ENCODE measurements at regions not wholly inside any gene's neighbourhood (a gene's known extent, or its start where the extent isn't known, plus 50 kb on each side); places are given as distances from the start of the nearest gene placed in this dataset.
"Not testable (repeated sequence)": the region's sequence is repeated elsewhere in the genome, so short reads cannot be mapped to it uniquely, and the experiment has no call there.

- no peaks in the 10 kb centered on the region for H3K36me3 ChIP-seq
- DNase-seq = no peak
- no peaks in the 10 kb centered on the region for H3K4me1 ChIP-seq
- H3K4me3 ChIP-seq = no peak overlapping the region
- no peak overlapping the region for H3K27ac ChIP-seq
- no peaks in the 10 kb centered on the region for H3K9me3 ChIP-seq (replicated peaks)
- H3K27me3 ChIP-seq = no peaks in the 10 kb centered on the region
Observed at GRCh38 chrX:82292803-82293202, 1090.9 kb downstream of the SH3BGRL start.

GRCh38 chrX:82320569-82320968 is 1118.7 kb downstream of the SH3BGRL start:
- Histone ChIP-seq H3K9me3 (replicated peaks) (no peaks in the 10 kb centered on the region), H3K36me3 (no peaks in the 10 kb centered on the region), H3K27me3 (no peaks in the 10 kb centered on the region), H3K27ac (no peak overlapping the region), H3K4me3 (no peak overlapping the region), H3K4me1 (no peaks in the 10 kb centered on the region)
- no peak for DNase-seq

- DNase-seq = peak in 1 of 2 experiments; percentile 0
- no peaks in the 10 kb centered on the region for H3K9me3 ChIP-seq (replicated peaks)
- no peak overlapping the region for H3K4me3 ChIP-seq
- H3K4me1 ChIP-seq = no peaks in the 10 kb centered on the region
- no peaks in the 10 kb centered on the region for H3K27me3 ChIP-seq
- no peak overlapping the region for H3K27ac ChIP-seq
- H3K36me3 ChIP-seq = no peaks in the 10 kb centered on the region
Observed at GRCh38 chrX:82333575-82333974, 1131.7 kb downstream of the SH3BGRL start.

- no peak for DNase-seq
- Histone ChIP-seq H3K27ac (no peak overlapping the region), H3K4me3 (no peak overlapping the region), H3K9me3 (replicated peaks) (no peaks in the 10 kb centered on the region), H3K36me3 (no peaks in the 10 kb centered on the region), H3K27me3 (no peaks in the 10 kb centered on the region), H3K4me1 (no peaks in the 10 kb centered on the region)
Observed at GRCh38 chrX:82335772-82336171, 1133.9 kb downstream of the SH3BGRL start.

- H3K4me1 ChIP-seq = no peaks in the 10 kb centered on the region
- H3K9me3 ChIP-seq (replicated peaks) = no peaks in the 10 kb centered on the region
- no peak overlapping the region for H3K27ac ChIP-seq
- no peaks in the 10 kb centered on the region for H3K36me3 ChIP-seq
- no peak for DNase-seq
- H3K4me3 ChIP-seq = no peak overlapping the region
- H3K27me3 ChIP-seq = no peaks in the 10 kb centered on the region
Observed at GRCh38 chrX:82342531-82342930, 1140.6 kb downstream of the SH3BGRL start.

GRCh38 chrX:82362550-82362949 is 1145.5 kb upstream of the POU3F4 start:
- no peaks in the 10 kb centered on the region for H3K4me1 ChIP-seq
- H3K36me3 ChIP-seq = no peaks in the 10 kb centered on the region
- H3K27me3 ChIP-seq = no peaks in the 10 kb centered on the region
- no peak for DNase-seq
- no peaks in the 10 kb centered on the region for H3K9me3 ChIP-seq (replicated peaks)
- H3K27ac ChIP-seq = no peak overlapping the region
- no peak overlapping the region for H3K4me3 ChIP-seq

- no peaks in the 10 kb centered on the region for H3K36me3 ChIP-seq
- no peaks in the 10 kb centered on the region for H3K9me3 ChIP-seq (replicated peaks)
- H3K4me1 ChIP-seq = no peaks in the 10 kb centered on the region
- no peaks in the 10 kb centered on the region for H3K27me3 ChIP-seq
- no peak overlapping the region for H3K4me3 ChIP-seq
- no peak for DNase-seq
- no peak overlapping the region for H3K27ac ChIP-seq
Observed at GRCh38 chrX:82362990-82363389, 1145.1 kb upstream of the POU3F4 start.

GRCh38 chrX:82370978-82371646 is 1137.0 kb upstream of the POU3F4 start:
- Histone ChIP-seq H3K27me3 (no peaks in the 10 kb centered on the region), H3K9me3 (replicated peaks) (no peaks in the 10 kb centered on the region), H3K36me3 (no peaks in the 10 kb centered on the region), H3K4me1 (no peaks in the 10 kb centered on the region), H3K27ac (no peak overlapping the region), H3K4me3 (no peak overlapping the region)
- no peak for DNase-seq

GRCh38 chrX:82384401-82384800 is 1123.7 kb upstream of the POU3F4 start:
- DNase-seq = no peak

GRCh38 chrX:82412858-82413257 is 1095.2 kb upstream of the POU3F4 start:
- H3K9me3 ChIP-seq (replicated peaks) = no peaks in the 10 kb centered on the region
- no peaks in the 10 kb centered on the region for H3K36me3 ChIP-seq
- H3K27me3 ChIP-seq = no peaks in the 10 kb centered on the region
- H3K27ac ChIP-seq = no peak overlapping the region
- DNase-seq = peak in 1 of 2 experiments; percentile 1
- H3K4me1 ChIP-seq = no peaks in the 10 kb centered on the region
- no peak overlapping the region for H3K4me3 ChIP-seq

More at GRCh38 chrX:82384401-82384800, 1123.7 kb upstream of the POU3F4 start:
- Histone ChIP-seq H3K4me3 (no peak overlapping the region), H3K36me3 (no peaks in the 10 kb centered on the region), H3K9me3 (replicated peaks) (no peaks in the 10 kb centered on the region), H3K4me1 (no peaks in the 10 kb centered on the region), H3K27ac (no peak overlapping the region), H3K27me3 (no peaks in the 10 kb centered on the region)

GRCh38 chrX:82442281-82442680 is 1065.8 kb upstream of the POU3F4 start:
- Histone ChIP-seq H3K4me3 (no peak overlapping the region), H3K36me3 (no peaks in the 10 kb centered on the region), H3K4me1 (no peaks in the 10 kb centered on the region), H3K27me3 (no peaks in the 10 kb centered on the region), H3K27ac (no peak overlapping the region), H3K9me3 (replicated peaks) (no peaks in the 10 kb centered on the region)
- no peak for DNase-seq

GRCh38 chrX:82451725-82452124 is 1056.4 kb upstream of the POU3F4 start:
- DNase-seq = no peak
- Histone ChIP-seq H3K27ac (no peak overlapping the region), H3K9me3 (replicated peaks) (no peaks in the 10 kb centered on the region), H3K4me1 (no peaks in the 10 kb centered on the region), H3K27me3 (no peaks in the 10 kb centered on the region), H3K4me3 (no peak overlapping the region), H3K36me3 (no peaks in the 10 kb centered on the region)

- not testable (repeated sequence) for H3K27me3 ChIP-seq; DNase-seq; H3K4me1 ChIP-seq; H3K4me3 ChIP-seq; H3K27ac ChIP-seq; H3K9me3 ChIP-seq (replicated peaks); H3K36me3 ChIP-seq
Observed at GRCh38 chrX:82455852-82456251, 1052.2 kb upstream of the POU3F4 start.

- H3K27me3 ChIP-seq = no peaks in the 10 kb centered on the region
- H3K9me3 ChIP-seq (replicated peaks) = no peaks in the 10 kb centered on the region
- no peak for DNase-seq
Observed at GRCh38 chrX:82458207-82458754, 1049.8 kb upstream of the POU3F4 start.

GRCh38 chrX:82466994-82467393 is 1041.1 kb upstream of the POU3F4 start:
- DNase-seq = no peak
- Histone ChIP-seq H3K27ac (no peak overlapping the region), H3K36me3 (no peaks in the 10 kb centered on the region), H3K27me3 (no peaks in the 10 kb centered on the region), H3K4me3 (no peak overlapping the region), H3K4me1 (no peaks in the 10 kb centered on the region), H3K9me3 (replicated peaks) (no peaks in the 10 kb centered on the region)

More at GRCh38 chrX:82458207-82458754, 1049.8 kb upstream of the POU3F4 start:
- H3K36me3 ChIP-seq = no peaks in the 10 kb centered on the region
- H3K4me1 ChIP-seq = no peaks in the 10 kb centered on the region
- H3K4me3 ChIP-seq = no peak overlapping the region
- H3K27ac ChIP-seq = no peak overlapping the region
